Thoracic aorta (tissue), 2 donors: ENCODE measurements at regions not wholly inside any gene's neighbourhood (a gene's known extent, or its start where the extent isn't known, plus 50 kb on each side); places are given as distances from the start of the nearest gene placed in this dataset.

Source experiments
- ATAC-seq: fragments of 150-250 bp; one replicate; pipeline ENCODE4 v1.8.0; 2017; ENCODE audit warnings: low read depth; ENCODE audit not compliant: insufficient number of reproducible peaks, low FRiP score
- DNase-seq: peaks from one replicate; pipeline ENCODE4 v3.0.0-alpha.2; 2020; ENCODE audit warnings: low spot score
- H3K27ac ChIP-seq, 2 donors: fragments of 200-600 bp; sonication (generic); 1 replicate in 1 of 2; 2 replicates in 1 of 2; pipeline ENCODE4 v1.5.1; 2016; ENCODE audit warnings: mild to moderate bottlenecking in 2 of 2, moderate library complexity in 2 of 2
- H3K27me3 ChIP-seq: fragments of 200-600 bp; sonication (generic); replicated peaks from 2 replicates; pipeline ENCODE4 v1.6.0; 2016; ENCODE audit warnings: mild to moderate bottlenecking; ENCODE audit not compliant: insufficient read depth
- H3K36me3 ChIP-seq: fragments of 200-600 bp; sonication (generic); one replicate; pipeline ENCODE4 v1.5.1; 2016
- H3K4me1 ChIP-seq, 2 donors: fragments of 200-600 bp; sonication (generic); 1 replicate in 1 of 2; 2 replicates in 1 of 2; pipeline versions ENCODE4 v1.5.1 to v1.6.0; 2016; ENCODE audit warnings: low read depth in 2 of 2, mild to moderate bottlenecking in 1 of 2; ENCODE audit not compliant: control insufficient read depth in 1 of 2
- H3K4me3 ChIP-seq: fragments of 200-600 bp; sonication (generic); 2 replicates; pipeline ENCODE4 v1.5.1; 2016; ENCODE audit warnings: mild to moderate bottlenecking
- H3K9me3 ChIP-seq: fragments of 200-600 bp; sonication (generic); 2 replicates; pipeline ENCODE4 v1.5.1; 2016
- CTCF ChIP-seq: fragments of 200-600 bp; sonication (generic); IDR thresholded peaks from one replicate; pipeline ENCODE4 v1.5.1; 2019; ENCODE audit warnings: antibody characterized with exemption

DNA sequence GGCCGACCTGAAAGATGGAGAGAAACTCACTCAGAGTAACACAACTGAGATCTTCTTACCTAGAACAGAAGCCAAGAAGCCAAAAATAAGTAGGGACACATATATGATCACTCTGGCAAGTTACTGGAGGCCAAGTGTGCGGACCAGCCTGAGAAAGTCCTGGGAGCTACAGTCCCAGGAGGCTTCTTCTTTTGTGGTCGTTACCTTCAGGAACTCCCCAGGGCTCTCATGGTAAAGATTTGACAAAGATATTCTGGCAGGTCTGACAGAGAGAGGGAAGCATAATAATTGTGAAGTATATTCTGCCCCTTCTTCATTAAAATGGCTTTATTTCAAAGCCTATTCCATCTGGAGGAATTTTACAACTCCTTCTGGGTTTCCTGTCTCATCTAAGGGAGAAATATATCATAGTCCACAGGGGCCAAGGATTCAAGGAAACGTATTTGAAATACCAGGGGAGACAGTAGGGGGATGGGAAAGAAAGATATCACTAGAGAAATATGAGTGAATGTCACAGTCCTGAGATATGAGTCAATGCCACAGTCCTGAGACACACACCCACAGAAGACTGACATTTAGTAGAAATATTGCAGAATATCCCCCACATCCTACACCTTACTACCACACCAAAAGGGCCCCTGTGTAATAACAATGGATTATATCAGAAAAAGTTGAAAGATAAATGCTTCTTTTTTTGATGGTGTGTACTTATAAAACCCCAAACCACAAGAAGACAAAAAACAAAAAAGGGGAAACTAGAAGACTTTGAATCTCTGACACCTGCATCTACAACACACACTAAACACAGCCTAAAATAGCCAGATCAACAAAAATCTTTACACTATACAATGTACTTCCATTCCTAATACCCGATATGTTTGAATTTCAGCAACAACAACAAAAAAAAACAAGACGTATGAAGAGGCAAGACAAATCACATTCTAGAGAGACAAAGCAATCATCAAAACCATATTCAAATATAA lies 594.2 kb upstream of the NRG3 start:
- ATAC-seq (no peak), DNase-seq (no peak)
- Histone ChIP-seq H3K27me3 (no peaks in the 10 kb centered on the region), H3K36me3 (no peaks in the 10 kb centered on the region), H3K4me3 (no peak overlapping the region), H3K9me3 (no peaks in the 10 kb centered on the region), H3K27ac (no peak overlapping the region), H3K4me1 (no peaks in the 10 kb centered on the region)
- no peak for TF ChIP-seq CTCF

DNA sequence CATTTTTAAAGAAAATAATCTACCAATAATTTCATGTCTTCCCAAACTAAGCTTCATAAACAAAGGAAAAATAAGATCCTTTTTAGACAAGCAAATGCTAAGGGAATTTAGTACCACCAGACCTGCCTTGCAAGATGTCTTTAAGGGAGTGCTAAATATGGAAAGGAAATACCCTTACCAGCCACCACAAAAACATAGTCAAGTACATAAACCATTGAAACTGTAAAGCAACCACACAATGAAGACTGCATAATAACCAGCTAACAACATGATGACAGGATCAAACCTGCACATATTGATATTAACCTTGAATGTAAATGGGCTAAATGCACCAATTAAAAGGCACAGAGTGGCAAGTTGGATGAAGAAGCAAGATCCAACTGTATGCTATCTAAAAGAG lies 586.5 kb upstream of the NRG3 start:
- Histone ChIP-seq H3K4me3 (no peak overlapping the region), H3K27me3 (no peaks in the 10 kb centered on the region), H3K4me1 (no peaks in the 10 kb centered on the region), H3K36me3 (no peaks in the 10 kb centered on the region), H3K9me3 (no peaks in the 10 kb centered on the region), H3K27ac (no peak overlapping the region)
- no peak for ATAC-seq
- TF ChIP-seq CTCF, result no peak
- DNase-seq, result no peak

DNA sequence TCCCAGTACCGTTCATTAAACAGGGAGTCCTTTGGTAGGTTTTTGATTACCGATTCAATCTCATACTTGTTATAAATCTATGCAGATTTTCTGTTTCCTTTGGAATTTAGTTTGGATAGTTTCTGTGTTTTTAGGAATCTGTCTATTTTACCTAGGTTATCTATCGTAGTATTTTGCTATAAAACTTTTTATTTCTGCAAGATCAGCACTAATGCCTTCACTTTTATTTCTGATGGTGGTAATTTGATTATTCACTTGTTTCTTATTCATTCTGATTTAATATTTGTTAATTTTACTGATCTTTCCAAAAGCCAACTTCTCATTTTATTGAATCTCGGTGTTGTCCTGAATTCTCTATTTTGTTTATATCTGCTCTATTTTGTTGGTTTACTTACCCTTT lies 577.7 kb upstream of the NRG3 start:
- Histone ChIP-seq H3K4me1 (no peaks in the 10 kb centered on the region), H3K4me3 (no peak overlapping the region), H3K27ac (no peak overlapping the region), H3K27me3 (no peaks in the 10 kb centered on the region), H3K9me3 (no peaks in the 10 kb centered on the region), H3K36me3 (no peaks in the 10 kb centered on the region)
- ATAC-seq (no peak), DNase-seq (no peak)
- no peak for TF ChIP-seq CTCF

- no peak for DNase-seq
- no peak for ATAC-seq
- Histone ChIP-seq H3K27me3 (no peaks in the 10 kb centered on the region), H3K27ac (no peak overlapping the region), H3K4me3 (no peak overlapping the region), H3K4me1 (no peaks in the 10 kb centered on the region), H3K36me3 (no peaks in the 10 kb centered on the region), H3K9me3 (no peaks in the 10 kb centered on the region)
- no peak for TF ChIP-seq CTCF
Measured at GRCh38 chr10:81303656-81304055, 571.3 kb upstream of the NRG3 start.

DNA sequence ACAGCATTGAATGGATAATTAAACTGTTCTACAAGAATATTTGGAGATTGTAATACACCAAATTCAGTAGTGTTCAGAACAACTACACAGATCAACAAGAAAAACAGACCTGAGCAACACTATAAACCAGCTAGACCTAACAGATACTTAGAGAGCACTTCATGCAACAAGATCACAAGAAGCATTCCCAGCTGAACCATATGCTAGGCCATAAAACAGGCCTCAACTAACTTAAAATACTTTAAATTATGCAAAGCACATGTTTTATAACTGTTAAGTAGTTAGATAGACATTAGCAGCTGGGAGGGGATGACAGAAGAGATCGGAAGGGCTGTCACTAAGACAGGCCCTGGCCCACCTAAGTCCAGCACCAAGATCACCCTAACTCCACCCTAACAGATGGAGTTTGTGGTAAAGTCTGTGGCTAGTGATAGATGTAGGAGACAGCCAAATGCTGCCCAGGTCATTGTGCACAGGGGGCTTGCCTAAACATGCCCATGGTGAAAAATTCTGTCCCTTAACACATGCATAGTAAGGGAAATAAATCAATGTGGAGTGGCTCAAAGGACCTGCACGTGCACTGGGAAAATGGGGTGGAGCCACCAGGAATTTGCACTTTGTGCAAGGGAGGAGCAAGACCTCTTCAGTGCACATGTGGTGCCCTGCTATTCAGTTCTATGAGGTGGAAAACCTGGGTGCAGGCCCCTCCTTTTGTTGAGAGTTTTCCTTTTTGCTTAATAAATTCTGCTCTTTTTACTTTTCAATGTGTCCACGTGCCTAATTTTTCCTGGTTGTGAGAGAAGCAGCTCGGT lies 567.8 kb upstream of the NRG3 start:
- H3K4me1 ChIP-seq, result no peaks in the 10 kb centered on the region
- no peak overlapping the region for H3K4me3 ChIP-seq
- no peak overlapping the region for H3K27ac ChIP-seq
- TF ChIP-seq CTCF, result no peak
- H3K36me3 ChIP-seq, result no peaks in the 10 kb centered on the region
- DNase-seq, result no peak
- no peak for ATAC-seq
- H3K27me3 ChIP-seq, result no peaks in the 10 kb centered on the region
- no peaks in the 10 kb centered on the region for H3K9me3 ChIP-seq
